GM19324 (cell line): ENCODE measurements at regions not wholly inside any gene's neighbourhood (a gene's known extent, or its start where the extent isn't known, plus 50 kb on each side); places are given as distances from the start of the nearest gene placed in this dataset.
"Not testable (repeated sequence)": the region's sequence is repeated elsewhere in the genome, so short reads cannot be mapped to it uniquely, and the experiment has no call there.

Experiments
- ATAC-seq: cut with Tn5 transposase; IDR thresholded peaks from one replicate; pipeline ENCODE4 v1.9.1; 2021; ENCODE audit warnings: mild to moderate bottlenecking, moderate library complexity; ENCODE audit not compliant: unreplicated experiment, low FRiP score

DNA sequence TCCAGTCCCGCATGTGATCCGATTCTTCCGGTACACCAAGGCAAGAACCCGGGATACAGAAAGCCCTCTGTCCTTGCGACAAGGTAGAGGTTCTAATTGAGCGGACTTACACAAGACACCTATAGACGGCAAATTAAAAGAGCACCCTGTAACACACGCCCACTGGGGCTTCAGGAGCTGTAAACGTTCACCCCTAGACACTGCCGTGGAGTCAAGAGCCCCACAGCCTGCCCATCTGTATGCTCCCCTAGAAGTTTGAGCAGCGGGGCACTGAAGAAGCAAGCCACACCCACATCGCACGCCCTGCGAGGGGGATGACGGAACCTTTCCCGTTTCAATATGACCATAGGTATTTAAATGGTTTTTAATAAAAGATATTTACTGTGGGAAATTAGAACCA lies 696.3 kb upstream of the MMS22L start:
- ATAC-seq = not testable (repeated sequence)

DNA sequence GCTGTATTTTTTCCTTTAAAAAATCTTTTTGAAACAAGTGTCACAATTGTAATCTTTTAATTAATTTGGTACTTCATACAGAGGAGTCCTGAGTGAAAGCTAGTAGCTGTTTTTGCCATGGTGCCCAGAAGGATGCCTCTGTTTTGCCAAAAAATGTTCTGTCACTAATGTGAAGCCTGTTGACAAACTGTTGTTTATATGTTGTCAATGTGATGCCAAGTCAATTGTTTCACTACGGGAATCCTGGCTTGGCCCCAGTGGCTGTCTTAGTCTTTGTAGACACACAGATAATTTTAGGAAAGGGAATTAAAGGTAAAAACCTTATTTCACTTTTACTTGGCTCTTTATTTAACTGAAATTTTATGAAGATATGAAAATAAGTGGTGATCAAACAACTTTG lies 706.4 kb upstream of the MMS22L start:
- ATAC-seq = no peak

DNA sequence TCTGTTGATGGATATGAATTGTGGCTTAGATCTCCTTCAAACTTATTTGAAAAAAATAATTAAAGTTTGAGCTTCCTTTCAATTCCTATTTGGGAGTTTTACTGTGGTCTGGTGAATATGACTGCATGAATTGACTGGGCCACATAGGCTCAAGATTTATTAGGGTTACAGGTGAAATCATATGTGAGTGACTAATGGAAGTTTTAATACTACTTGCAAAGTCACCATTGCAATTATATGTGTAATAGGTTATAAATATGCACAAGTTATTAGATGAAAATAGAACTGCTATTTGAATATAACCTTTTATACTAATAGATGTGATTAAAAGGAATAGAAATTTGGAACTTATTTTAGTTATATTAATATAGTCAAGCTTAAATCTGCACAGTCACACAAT lies 712.1 kb upstream of the MMS22L start:
- ATAC-seq = no peak

DNA sequence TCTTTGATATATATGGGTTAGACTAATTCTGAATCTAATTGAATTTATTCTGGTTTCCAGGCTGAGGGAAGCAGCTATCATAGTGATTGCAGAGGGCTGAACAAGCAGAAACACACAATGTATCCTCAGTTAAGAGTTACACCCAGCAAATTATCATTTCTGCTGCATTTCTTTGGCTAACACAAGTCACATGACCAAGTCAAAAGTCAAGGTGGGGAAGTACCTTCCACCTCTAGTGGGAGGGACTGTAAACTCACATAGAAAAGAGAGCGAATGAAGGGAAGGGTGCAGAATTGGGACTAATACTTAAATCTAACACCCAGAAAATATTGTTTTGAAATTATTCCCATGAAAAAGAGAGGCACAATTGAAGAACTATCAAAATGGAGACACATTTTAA lies 719.7 kb upstream of the MMS22L start:
- no peak for ATAC-seq

DNA sequence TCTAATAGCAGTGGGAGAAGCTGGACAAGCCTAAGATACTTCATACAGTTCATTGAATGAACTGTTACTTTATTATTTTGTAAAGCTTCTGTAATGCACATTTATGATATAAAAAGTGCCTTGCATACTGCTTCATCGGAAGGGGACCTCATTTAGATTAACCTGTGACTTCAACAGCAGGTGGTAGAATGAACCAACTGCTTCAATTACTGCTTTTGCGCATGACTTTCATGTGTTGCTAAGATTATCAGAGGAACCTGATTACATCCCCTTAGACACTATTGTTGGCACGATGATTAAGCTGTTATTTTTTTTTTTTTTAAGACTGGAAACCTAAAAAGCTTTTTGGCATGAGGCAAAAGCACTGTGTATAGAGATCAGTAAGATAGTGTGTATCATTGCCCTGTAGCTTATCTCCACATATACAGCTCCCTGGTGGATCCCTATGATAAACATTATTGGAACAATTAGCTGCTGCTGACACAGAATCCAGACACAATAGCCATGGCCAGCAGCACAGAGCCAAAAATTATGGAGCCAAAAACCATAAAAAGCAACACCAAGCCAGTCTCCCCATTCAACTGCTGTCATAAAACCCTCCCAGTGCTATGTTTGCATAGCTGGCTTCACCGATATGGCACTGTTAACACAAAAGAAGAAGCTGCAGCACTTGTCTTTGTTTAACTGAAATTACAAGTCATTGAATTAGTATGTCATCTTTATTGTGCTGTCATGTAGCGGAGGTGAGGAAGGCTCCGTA lies 731.6 kb upstream of the MMS22L start:
- ATAC-seq = no peak

DNA sequence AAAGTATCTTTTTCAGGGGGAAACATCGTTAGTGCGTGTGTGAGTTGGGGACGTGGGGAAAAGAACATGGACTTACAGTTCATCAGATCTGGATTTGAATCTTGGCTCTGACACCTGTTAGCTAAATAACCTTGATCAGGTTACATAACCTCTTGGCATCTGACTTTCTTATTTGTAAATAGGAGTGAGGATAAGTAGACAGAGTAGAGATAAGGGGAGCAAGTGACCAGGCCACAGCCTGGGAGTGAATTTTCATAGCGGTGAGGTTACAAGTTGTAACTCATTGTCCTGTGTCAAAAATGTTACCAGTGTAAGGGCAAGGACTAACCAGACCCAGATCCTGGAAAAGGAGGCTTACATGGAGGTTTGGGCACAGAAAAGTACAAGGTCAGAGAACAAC lies 733.5 kb upstream of the MMS22L start:
- no peak for ATAC-seq

DNA sequence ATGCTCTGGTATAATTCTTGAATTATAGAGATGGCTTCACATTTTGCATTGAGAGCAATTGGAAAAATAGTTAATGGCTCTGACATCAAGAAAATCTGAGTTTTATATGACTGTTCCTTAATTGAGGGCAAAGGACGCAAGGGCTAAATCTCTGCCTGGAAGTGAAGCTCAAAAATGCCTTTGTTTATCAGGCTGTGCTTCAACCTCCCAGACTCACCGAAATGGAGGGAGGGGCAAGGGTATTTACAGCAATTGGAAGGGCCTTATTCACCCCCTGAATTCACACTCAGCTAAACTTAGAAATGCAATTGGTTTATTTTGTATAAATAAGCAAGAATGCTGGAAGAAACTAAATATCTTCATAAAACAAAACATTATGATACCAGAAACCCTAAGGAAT lies 737.2 kb upstream of the MMS22L start:
- no peak for ATAC-seq

DNA sequence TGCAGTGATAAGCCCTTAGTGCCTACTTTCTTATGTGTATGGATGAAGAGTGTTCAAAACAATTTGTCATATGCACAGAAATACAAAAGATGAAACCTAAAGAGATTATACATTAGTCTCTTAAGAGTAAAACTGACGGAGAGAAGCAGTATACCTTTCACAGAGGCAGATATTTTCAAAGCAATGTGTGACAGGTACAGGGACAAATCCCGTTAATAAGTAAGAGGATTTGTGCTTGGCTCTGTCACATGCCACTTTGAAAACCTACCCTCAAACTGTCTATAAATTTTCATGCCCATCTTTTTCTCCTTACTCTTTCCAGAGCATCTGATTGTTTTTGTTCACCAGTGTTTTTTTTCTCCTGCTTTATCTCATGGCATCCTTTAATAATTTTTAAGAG lies 741.3 kb upstream of the MMS22L start:
- ATAC-seq = no peak

DNA sequence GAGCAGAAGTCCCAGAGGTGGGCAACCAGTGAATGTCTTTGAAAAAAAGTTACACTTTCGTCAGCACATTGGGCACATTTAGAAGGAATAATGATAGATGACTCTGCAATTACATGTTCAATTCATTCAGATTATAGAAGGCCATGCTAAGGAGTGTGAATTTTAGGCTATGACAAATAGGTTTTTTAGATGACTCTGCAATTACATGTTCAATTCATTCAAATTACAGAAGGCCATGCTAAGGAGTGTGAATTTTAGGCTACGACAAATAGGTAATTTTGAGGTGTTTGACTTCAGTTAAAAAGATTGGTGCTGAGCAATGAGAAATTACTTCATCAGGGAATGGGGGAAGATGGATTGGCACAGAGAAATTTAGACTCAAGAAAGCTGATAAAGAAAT lies 744.9 kb upstream of the MMS22L start:
- ATAC-seq = no peak

DNA sequence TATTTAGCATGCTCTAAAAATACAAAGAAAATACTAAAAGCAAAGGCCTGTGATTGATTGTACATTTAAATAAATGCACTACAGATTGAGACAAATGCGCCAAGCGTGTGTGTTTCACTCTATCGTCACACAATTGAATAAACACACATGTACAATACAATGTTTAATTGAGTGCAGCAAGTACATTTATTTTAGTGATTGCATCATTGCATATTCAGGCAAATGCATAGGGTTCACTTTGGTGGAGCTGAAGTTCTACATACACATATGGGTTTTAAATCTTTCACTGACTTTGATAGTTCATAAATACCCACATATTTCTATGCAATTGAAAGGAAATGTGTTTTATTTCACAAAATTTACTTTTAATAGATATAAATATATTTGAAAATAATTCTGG lies 750.6 kb upstream of the MMS22L start:
- no peak for ATAC-seq

DNA sequence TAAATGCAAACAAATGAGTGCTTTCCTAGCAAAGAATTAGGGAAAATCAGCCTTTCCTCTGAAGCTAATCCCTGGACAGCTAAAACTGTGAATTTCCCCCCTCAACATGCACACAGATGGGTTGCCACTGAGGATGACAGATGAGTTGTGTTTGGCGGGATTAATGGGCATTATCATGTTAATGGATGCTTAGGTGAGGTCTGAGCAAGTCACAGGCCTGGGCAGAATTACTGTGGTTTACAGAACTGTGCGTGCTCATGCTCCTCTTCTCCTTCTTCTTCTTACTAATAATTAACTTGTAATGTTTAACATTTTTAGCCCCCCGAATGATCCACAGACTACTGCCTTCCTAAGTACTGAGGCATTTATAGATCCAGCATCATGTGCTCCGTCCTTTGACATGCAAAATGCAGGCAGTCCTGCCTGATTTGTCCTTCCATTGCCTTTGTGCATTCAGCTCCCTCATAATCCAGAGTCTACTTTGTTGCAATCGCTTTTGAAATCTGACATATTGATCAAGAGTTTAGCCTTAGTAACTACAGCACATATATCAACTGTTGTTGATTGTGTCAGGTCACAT lies 753.4 kb upstream of the MMS22L start:
- no peak for ATAC-seq

DNA sequence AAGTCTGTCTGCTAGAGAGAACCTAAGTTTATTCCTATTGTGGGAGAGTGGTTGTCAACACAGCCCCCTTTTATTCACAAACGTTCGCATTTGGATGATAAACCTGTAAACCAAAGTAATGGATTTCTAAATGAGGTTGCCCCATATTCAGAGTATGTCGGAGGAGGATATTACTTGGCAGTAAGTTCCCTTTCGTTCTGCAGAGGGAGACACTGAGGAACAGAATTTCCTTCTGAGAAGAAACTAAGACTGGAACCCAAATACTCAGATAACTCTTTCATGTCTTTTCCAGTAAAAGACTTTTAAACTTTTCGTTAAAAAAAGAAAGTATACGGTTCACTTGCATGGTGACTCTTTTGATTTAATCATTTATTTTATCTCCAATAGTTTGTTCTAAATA lies 754.6 kb upstream of the MMS22L start:
- no peak for ATAC-seq

DNA sequence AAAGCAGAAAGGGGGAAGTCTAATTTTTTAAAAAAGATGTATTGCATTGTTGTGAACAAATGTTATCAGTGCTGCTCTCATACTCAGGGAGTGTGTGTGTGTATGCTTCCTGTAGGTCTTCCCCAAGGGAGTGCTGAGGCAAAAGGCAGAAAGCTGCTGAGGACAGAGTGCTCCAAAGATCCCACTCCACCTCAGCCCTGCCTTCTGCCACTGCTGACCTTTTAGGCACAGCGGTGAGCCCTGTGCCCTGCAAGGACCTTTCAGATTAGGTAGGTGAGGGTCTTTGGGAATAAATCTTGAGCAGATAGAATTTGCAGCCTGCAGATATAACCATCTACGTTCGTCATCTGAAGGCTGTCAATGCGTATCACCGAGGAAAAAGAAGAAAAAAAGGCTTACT lies 756.4 kb upstream of the MMS22L start:
- ATAC-seq = no peak

DNA sequence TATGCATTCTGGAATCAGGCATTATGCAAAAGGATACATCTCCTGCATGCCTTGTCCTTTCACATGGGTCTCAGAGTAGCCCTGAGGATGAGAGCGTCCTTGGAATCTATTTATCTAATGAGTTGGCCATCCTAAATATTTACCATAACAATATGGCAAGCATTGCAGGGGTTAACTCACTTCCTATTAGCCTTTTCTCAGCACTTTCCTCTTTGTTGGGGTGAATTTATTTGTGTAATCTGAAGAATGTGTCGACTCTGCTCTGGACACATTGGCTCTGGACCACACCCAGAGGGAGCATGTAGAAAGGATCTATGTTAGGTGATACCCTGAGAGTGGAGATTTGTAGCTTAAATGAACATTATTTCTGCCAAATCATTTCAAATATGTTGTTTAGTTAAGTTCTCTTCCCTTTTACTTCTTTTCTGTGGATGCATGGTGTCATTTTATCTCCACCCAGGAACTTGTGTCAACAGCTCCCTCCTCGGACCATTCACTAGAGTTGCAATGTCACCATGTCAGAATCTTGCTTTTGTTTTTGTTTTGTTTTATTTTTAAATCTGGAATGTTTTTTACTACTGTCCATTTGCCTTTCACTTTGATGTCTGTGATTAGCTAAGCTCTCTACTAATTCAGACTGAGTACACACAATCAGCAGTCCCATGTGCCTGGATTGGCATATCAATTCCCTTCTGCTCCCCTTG lies 757.0 kb upstream of the MMS22L start:
- no peak for ATAC-seq

DNA sequence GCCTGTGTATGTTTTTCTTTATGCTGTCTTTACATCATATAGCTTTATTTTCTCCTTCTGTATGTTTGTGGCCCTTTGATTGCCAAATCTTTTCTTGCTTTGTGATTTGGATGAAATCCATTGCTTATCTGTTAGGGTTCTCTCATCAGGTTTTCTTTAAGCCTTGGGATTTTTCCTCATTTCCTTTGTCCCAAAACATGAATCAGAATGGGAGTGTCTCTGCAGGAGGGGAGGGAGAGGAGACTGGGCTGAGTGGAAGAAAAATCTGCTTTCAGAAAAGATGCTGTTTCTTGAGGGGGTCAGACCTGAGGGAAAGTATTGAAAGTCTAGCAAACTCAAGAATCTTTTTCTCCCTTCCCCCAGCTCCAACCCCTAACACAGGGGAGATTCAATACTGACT lies 758.0 kb upstream of the MMS22L start:
- no peak for ATAC-seq

DNA sequence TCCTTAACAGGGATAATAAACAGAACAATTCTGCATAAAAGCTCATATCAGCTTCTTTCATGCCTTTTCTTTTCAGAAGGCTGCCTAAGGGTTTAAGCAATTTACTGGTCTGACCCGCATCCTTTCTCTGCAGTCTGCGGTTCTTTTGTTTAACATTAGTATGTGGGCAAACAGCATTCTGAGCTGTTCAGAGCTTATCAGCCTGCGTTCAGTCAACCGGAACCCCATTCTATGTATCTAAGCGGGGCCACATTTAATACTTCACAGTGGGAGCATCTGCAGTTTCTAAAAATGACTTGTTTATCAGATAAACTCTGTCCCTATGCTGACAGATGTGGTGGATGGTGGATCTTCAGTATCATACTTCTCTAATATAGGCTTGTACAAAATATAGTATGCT lies 758.9 kb upstream of the MMS22L start:
- no peak for ATAC-seq

DNA sequence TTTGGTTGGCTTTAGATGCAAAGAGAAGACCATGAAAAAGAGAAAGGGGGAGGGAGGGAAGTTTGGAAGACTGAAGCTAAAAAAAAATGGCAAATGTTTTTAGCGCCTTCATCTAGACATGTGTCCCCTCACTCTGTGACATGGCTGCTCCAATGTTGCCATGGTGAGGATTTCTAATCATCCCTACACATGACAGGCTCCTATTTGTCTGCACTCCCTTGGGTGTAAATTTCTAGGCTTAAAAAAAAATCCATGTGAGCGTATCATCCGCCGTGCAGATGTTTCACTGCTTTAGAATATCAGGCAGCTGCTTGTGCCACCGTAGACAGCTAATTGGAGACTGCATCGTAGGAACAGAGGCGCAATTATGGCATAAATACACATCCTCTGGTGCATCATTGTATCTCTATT lies 761.1 kb upstream of the MMS22L start:
- no peak for ATAC-seq

DNA sequence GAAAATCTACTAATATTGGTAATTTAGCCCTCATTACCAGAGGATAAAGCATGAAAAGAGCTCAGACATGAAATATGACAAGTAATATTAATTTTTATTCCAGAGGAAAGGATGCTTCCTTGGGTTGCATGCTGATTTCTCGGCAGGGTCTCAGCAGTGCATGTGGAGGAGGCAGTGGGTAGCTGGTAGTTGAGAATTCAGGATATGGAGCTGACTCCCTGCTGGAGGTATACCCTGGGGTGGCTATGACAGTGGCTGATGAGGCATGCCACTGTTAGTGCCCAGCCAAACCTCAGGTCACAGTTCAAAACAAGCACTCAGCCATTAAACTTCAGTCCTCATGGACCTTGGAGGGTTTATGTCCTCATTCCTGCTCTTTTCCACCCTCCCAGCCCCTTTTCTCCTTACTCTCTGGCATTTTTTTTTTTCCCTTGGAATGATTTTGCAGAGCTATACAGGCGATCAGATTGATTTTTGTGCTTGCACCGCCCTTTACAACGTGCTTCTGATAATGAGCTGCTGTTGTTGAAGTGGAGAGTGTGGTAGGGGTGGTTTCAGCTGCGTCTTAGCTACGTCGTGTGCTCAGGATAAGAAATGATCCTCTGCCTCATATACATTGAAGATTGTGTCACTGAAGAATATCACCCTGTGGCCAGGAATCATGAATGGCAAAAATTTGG lies 761.9 kb upstream of the MMS22L start:
- ATAC-seq = no peak

DNA sequence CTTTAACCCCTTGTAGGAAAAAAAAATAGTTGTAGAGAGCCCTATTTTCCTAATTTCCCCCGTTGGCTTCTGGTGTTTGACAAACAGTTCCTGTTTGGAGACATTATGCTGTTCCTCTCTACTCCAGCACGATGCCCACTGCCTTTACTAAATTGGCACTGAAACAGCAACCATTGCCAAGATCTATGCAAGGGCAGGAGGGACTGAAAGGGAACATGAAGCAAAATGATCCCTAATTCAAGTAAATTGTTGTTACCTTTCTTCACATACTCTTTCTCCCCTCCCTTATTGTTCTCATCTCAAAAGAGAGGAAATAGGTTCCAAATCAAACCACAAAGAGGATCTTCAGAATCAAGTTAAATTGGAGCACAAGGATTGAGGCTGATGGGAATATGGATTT lies 764.1 kb upstream of the MMS22L start:
- no peak for ATAC-seq

DNA sequence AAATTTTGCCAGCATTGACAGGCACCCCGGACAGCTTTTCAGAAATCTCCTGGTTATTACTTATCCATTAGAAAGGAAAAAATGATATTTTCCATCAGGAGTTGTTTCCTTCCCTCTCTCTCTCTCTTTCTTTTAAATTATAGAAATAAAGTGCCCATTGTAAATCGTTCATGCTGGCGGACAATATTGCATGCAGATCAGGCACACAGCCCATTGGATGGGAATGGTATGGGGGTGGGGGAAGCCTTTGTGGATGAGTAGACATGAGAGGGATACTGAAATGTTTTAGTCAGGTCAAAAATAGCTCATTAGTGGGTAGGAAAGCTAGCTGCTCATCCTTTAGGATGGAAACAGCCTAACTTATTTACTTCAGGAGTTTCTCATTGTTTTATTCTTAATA lies 764.9 kb upstream of the MMS22L start:
- no peak for ATAC-seq

DNA sequence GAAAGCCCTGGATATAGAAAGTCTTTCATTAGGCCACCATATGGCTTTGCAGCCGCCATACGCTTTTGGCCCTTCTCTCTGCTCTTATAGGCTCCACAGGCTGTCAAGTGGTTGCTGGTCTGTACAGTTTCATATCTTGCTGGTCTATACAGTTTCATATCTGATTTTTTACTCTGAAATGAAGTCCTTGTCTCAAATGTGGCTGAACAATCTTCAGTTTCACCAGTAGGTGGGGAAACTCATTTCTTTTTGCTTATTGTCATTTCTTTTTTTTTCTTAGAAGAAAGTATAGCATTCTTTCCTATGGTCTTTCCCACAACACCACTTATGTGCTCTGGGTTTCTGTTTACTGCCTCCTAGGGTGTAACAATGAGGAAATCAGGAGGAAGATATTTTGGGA lies 771.4 kb upstream of the MMS22L start:
- ATAC-seq = no peak
